GM23338 (cell line): ENCODE measurements at regions not wholly inside any gene's neighbourhood (a gene's known extent, or its start where the extent isn't known, plus 50 kb on each side); places are given as distances from the start of the nearest gene placed in this dataset.

Experiments
- ATAC-seq: fragments of 200-7000 bp; cut with Tn5 transposase; 3 replicates; pipeline ENCODE4 v1.9.1; 2020
- DNase-seq: peaks from one replicate; pipeline ENCODE4 v3.0.0-alpha.2; 2015; ENCODE audit warnings: low spot score
- H2AFZ ChIP-seq: fragments of 200-600 bp; sonication (generic); 2 replicates; pipeline ENCODE4 v1.8.0; 2016; ENCODE audit warnings: antibody characterized with exemption, mild to moderate bottlenecking, moderate library complexity
- H3F3A ChIP-seq: fragments of 200-600 bp; sonication (generic); replicated peaks from 2 replicates; pipeline ENCODE4 v1.8.0; 2017; ENCODE audit warnings: antibody characterized with exemption, mixed run types, low read depth
- H3K27ac ChIP-seq: fragments of 200-600 bp; sonication (generic); 2 replicates; pipeline ENCODE4 v1.6.1; 2016; ENCODE audit warnings: low read depth
- H3K27me3 ChIP-seq: fragments of 200-600 bp; sonication (generic); 2 replicates; pipeline ENCODE4 v1.8.0; 2016; ENCODE audit warnings: mild to moderate bottlenecking, mixed run types, moderate library complexity; ENCODE audit not compliant: insufficient read depth
- H3K36me3 ChIP-seq: fragments of 200-600 bp; sonication (generic); 2 replicates; pipeline ENCODE4 v1.8.0; 2016; ENCODE audit warnings: mild to moderate bottlenecking; ENCODE audit not compliant: insufficient read depth
- H3K4me1 ChIP-seq: fragments of 200-600 bp; sonication (generic); 2 replicates; pipeline ENCODE4 v1.8.0; 2016; ENCODE audit warnings: mild to moderate bottlenecking, moderate library complexity; ENCODE audit not compliant: insufficient read depth
- H3K4me2 ChIP-seq: fragments of 200-600 bp; sonication (generic); 2 replicates; pipeline ENCODE4 v1.7.1; 2017; ENCODE audit warnings: mixed run types
- H3K4me3 ChIP-seq: fragments of 200-600 bp; sonication (generic); 2 replicates; pipeline ENCODE4 v1.6.1; 2016; ENCODE audit warnings: mixed run types
- H3K79me2 ChIP-seq: fragments of 200-600 bp; sonication (generic); replicated peaks from 2 replicates; pipeline ENCODE4 v1.8.0; 2017; ENCODE audit warnings: mild to moderate bottlenecking; ENCODE audit not compliant: insufficient read depth
- H3K9me2 ChIP-seq: fragments of 200-600 bp; sonication (generic); 2 replicates; pipeline ENCODE4 v1.8.0; 2017; ENCODE audit not compliant: insufficient read depth
- H4K20me1 ChIP-seq: fragments of 200-600 bp; sonication (generic); replicated peaks from 2 replicates; pipeline ENCODE4 v1.8.0; 2017; ENCODE audit warnings: mild to moderate bottlenecking; ENCODE audit not compliant: insufficient read depth
- H3K27ac Mint-ChIP-seq: 2 replicates; pipeline ENCODE4 v1.8.0; 2020; ENCODE audit warnings: inconsistent platforms, mild to moderate bottlenecking, moderate library complexity, mixed read lengths
- H3K27me3 Mint-ChIP-seq: 3 replicates; pipeline ENCODE4 v1.8.0; 2022; ENCODE audit warnings: low read depth, mild to moderate bottlenecking, moderate library complexity, mixed read lengths, inconsistent platforms; ENCODE audit not compliant: insufficient read depth, poor library complexity
- H3K36me3 Mint-ChIP-seq: 3 replicates; pipeline ENCODE4 v1.8.0; 2021; ENCODE audit warnings: low read depth, mild to moderate bottlenecking, inconsistent platforms, moderate library complexity, mixed read lengths
- H3K4me1 Mint-ChIP-seq: 3 replicates; pipeline ENCODE4 v1.8.0; 2020; ENCODE audit warnings: mild to moderate bottlenecking, inconsistent platforms, mixed read lengths
- H3K4me3 Mint-ChIP-seq: 3 replicates; pipeline ENCODE4 v1.8.0; 2021; ENCODE audit warnings: moderate library complexity, mild to moderate bottlenecking, inconsistent platforms, mixed read lengths
- H3K9me3 Mint-ChIP-seq: 3 replicates; pipeline ENCODE4 v1.8.0; 2020; ENCODE audit warnings: moderate library complexity, mild to moderate bottlenecking, inconsistent platforms, mixed read lengths
- ETS1 ChIP-seq: IDR thresholded peaks from 2 replicates; pipeline ENCODE4 v1.6.1; 2016; ENCODE audit warnings: antibody characterized with exemption
- EZH2 ChIP-seq: fragments of 200-600 bp; sonication (generic); IDR thresholded peaks from one replicate; pipeline ENCODE4 v1.8.0; 2017; ENCODE audit warnings: antibody characterized with exemption, mild to moderate bottlenecking, low read depth; ENCODE audit not compliant: unreplicated experiment
- JUNB ChIP-seq: IDR thresholded peaks from one replicate; pipeline ENCODE4 v1.6.1; 2016; ENCODE audit warnings: antibody characterized with exemption; ENCODE audit not compliant: unreplicated experiment
- NANOG ChIP-seq: IDR thresholded peaks from 2 replicates; pipeline ENCODE4 v1.6.1; 2016; ENCODE audit warnings: antibody characterized with exemption, borderline replicate concordance
- POLR2AphosphoS5 ChIP-seq: IDR thresholded peaks from 2 replicates; pipeline ENCODE4 v1.6.1; 2016; ENCODE audit warnings: antibody characterized with exemption, low read depth
- REST ChIP-seq: IDR thresholded peaks from one replicate; pipeline ENCODE4 v1.6.1; 2018; ENCODE audit warnings: antibody characterized with exemption; ENCODE audit not compliant: unreplicated experiment
- STAT1 ChIP-seq: IDR thresholded peaks from one replicate; pipeline ENCODE4 v1.6.1; 2016; ENCODE audit warnings: antibody characterized with exemption; ENCODE audit not compliant: unreplicated experiment
- ZNF114 ChIP-seq: fragments of 250-450 bp; sonication (Bioruptor Pico); IDR thresholded peaks from 2 replicates; pipeline ENCODE4 v1.5.0; 2020; ENCODE audit warnings: mild to moderate bottlenecking, moderate library complexity
- ZNF331 ChIP-seq: fragments of 250-450 bp; sonication (Bioruptor Pico); IDR thresholded peaks from 2 replicates; pipeline ENCODE4 v1.5.0; 2020; ENCODE audit warnings: low read depth, mild to moderate bottlenecking, moderate library complexity
- ZNF462 ChIP-seq: fragments of 250-450 bp; sonication (Bioruptor Pico); IDR thresholded peaks from 2 replicates; pipeline ENCODE4 v1.5.0; 2020; ENCODE audit warnings: mild to moderate bottlenecking, moderate library complexity

- Mint-ChIP-seq H3K27ac (no peak overlapping the region), H3K9me3 (peaks cover 6% of the 10 kb centered on the region; the same call in 1 of the 3 replicates), H3K27me3 (peaks cover 4% of the 10 kb centered on the region), H3K4me1 (no peaks in the 10 kb centered on the region), H3K4me3 (no peak overlapping the region), H3K36me3 (no peaks in the 10 kb centered on the region)
- Histone ChIP-seq H3K79me2 (no peaks in the 10 kb centered on the region), H3K36me3 (no peaks in the 10 kb centered on the region), H3K27ac (no peak overlapping the region), H3K27me3 (no peaks in the 10 kb centered on the region), H3K4me3 (no peak overlapping the region), H3K9me2 (no peaks in the 10 kb centered on the region; the same call in 1 of the 2 replicates), H3F3A (no peaks in the 10 kb centered on the region), H3K4me2 (no peak overlapping the region), H3K4me1 (no peaks in the 10 kb centered on the region), H4K20me1 (no peaks in the 10 kb centered on the region), H2AFZ (no peak overlapping the region)
- DNase-seq: no peak
- no peak for TF ChIP-seq NANOG
- TF ChIP-seq EZH2: no peak
- no peak for TF ChIP-seq POLR2AphosphoS5
- TF ChIP-seq ETS1: no peak
- TF ChIP-seq STAT1: no peak
- no peak for TF ChIP-seq ZNF331 (CRISPR knock-in tag)
- no peak for TF ChIP-seq REST
- TF ChIP-seq ZNF114 (CRISPR knock-in tag): no peak
- no peak for TF ChIP-seq JUNB
- TF ChIP-seq ZNF462: no peak
- ATAC-seq: no peak
These were observed 528.1 kb downstream of the NPIPA7 start for GRCh38 chr16:16907089-16907488.
